PFSK-1 (cell line): ENCODE measurements at regions not wholly inside any gene's neighbourhood (a gene's known extent, or its start where the extent isn't known, plus 50 kb on each side); places are given as distances from the start of the nearest gene placed in this dataset.

Experiments used
- FOXP2 ChIP-seq: optimal IDR thresholded peaks from 2 replicates; pipeline ENCODE3; 2011; ENCODE audit warnings: borderline replicate concordance, control low read depth, inconsistent platforms; ENCODE audit not compliant: insufficient read depth; ENCODE audit errors: extremely low read length, extremely low read depth
- POLR2AphosphoS5 ChIP-seq: IDR thresholded peaks from 2 replicates; pipeline ENCODE4 v1.6.1; 2012; ENCODE audit warnings: low read depth, mild to moderate bottlenecking, control low read depth, low read length, moderate library complexity
- SIN3A ChIP-seq: IDR thresholded peaks from 2 replicates; pipeline ENCODE4 v1.6.1; 2012; ENCODE audit warnings: mild to moderate bottlenecking, low read length, moderate library complexity, borderline replicate concordance; ENCODE audit not compliant: insufficient read depth
- TAF1 ChIP-seq: IDR thresholded peaks from 2 replicates; pipeline ENCODE4 v1.6.1; 2012; ENCODE audit warnings: low read length, control low read depth, borderline replicate concordance; ENCODE audit not compliant: insufficient read depth
- TF ChIP-seq, protein P1 (sequence below), 2 experiments: IDR thresholded peaks; 2 replicates each; pipeline versions ENCODE4 v1.6.1 to v1.8.0; 2011 to 2012; ENCODE audit warnings: low read depth in 2 of 2, low read length in 2 of 2, control low read depth in 1 of 2, inconsistent platforms in 1 of 2, mild to moderate bottlenecking in 1 of 2, moderate library complexity in 1 of 2; ENCODE audit not compliant: insufficient read depth in 1 of 2

DNA sequence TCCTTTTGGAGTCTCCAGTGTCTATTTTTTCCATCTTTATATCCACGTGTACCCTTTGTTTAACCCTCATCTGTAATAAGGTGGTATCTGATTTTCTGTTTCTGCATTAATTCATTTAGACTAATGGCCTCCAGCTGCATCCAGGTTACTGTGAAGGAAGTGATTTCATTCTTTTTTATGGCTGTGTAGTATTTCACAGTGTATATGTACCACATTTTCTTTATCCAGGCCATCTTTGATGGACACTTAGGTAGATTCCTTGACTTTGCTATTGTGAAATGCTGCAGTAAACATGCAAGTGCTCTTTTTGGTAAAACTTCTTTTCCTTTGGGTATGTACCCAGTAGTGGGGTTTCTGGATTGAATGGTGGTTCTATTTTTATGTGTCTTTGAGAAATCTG is 128.0 kb upstream of the MTPN start:
- TF ChIP-seq SIN3A: no peak
- TF ChIP-seq, protein P1, sequence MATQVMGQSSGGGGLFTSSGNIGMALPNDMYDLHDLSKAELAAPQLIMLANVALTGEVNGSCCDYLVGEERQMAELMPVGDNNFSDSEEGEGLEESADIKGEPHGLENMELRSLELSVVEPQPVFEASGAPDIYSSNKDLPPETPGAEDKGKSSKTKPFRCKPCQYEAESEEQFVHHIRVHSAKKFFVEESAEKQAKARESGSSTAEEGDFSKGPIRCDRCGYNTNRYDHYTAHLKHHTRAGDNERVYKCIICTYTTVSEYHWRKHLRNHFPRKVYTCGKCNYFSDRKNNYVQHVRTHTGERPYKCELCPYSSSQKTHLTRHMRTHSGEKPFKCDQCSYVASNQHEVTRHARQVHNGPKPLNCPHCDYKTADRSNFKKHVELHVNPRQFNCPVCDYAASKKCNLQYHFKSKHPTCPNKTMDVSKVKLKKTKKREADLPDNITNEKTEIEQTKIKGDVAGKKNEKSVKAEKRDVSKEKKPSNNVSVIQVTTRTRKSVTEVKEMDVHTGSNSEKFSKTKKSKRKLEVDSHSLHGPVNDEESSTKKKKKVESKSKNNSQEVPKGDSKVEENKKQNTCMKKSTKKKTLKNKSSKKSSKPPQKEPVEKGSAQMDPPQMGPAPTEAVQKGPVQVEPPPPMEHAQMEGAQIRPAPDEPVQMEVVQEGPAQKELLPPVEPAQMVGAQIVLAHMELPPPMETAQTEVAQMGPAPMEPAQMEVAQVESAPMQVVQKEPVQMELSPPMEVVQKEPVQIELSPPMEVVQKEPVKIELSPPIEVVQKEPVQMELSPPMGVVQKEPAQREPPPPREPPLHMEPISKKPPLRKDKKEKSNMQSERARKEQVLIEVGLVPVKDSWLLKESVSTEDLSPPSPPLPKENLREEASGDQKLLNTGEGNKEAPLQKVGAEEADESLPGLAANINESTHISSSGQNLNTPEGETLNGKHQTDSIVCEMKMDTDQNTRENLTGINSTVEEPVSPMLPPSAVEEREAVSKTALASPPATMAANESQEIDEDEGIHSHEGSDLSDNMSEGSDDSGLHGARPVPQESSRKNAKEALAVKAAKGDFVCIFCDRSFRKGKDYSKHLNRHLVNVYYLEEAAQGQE (IDR thresholded peaks at IDR 0.05; ENCODE audit: insufficient read depth in 1 of 2, low read depth in 2 of 2, low read length in 2 of 2): no peak

DNA sequence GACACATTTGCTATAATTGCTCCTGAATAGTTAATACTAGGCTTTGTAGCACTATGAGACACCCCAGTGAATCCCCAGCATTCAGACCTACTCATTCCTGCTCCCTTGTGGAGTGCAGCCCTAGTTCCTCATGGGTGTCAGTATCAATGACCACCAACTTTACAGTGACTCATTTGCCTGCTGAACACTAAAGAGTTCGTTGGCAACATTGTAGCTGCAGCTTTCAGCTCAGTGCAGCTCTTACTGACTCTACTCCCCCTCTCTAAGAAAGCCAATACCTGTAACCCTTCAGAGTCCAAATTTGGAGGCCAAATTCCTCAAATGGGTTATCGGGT is 127.1 kb upstream of the MTPN start:
- TF ChIP-seq, protein P1 (IDR thresholded peaks at IDR 0.05; ENCODE audit: insufficient read depth in 1 of 2, low read depth in 2 of 2, low read length in 2 of 2): no peak
- no peak for TF ChIP-seq TAF1
- TF ChIP-seq POLR2AphosphoS5: no peak
- TF ChIP-seq FOXP2: no peak
- no peak for TF ChIP-seq SIN3A

DNA sequence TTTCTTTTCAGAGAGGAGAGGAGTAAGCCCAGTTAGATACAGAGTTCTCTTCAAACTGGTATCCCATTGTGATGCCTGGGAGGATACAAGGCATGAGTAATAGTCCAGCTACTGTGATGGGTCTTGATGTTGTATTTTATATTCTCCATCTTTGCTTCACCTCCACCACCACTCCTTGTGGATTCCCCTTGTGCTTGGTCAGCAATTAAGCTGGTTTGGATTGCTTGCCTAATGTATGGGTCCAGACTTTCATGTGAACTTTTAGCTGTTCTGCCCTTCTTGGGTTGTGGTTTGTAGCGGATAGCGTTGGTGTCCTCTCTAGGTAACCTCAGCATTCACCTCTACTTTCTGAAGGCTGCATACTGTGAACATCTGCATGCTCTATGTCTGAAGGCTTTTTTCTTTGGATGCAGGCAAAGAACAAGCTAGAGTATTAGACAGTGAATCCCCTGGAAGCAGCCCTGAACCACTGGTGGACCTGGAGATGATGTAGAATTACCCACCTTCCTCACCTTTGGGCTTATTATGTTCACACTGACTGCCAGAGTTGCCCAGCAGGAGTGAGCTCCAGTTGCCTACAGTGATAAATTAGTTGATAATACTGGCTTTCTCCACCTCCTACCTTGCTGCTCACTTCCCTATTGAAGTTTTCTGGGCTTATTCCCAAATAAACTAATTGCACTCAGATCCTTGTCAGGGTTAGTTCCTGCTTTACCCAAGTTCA is 126.5 kb upstream of the MTPN start:
- TF ChIP-seq, protein P1 (IDR thresholded peaks at IDR 0.05; ENCODE audit: insufficient read depth in 1 of 2, low read depth in 2 of 2, low read length in 2 of 2): no peak
- no peak for TF ChIP-seq POLR2AphosphoS5
- no peak for TF ChIP-seq SIN3A
- TF ChIP-seq FOXP2: no peak
- TF ChIP-seq TAF1: no peak

DNA sequence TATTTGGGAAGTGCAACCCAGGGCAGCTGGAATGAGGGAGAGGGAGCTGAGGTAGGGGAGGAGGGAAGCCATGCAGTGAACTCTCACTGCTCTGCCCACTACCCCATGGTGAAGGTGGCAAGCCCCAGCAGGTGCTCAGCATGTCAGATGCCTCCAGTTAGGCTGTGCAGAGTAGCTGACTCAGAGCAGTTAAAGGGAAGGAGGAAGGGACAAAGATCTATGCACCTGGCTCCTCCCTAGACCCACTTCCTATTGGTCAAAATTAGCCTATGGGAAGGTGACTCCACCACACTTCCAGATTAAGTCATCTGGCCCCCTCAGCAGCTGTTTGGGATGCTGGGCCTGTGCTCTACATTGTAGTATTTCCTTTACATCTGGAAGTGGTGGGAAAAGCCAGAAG is 125.7 kb upstream of the MTPN start:
- TF ChIP-seq TAF1 (no peak), POLR2AphosphoS5 (no peak), FOXP2 (no peak), SIN3A (no peak)
- TF ChIP-seq, protein P1 (IDR thresholded peaks at IDR 0.05; ENCODE audit: insufficient read depth in 1 of 2, low read depth in 2 of 2, low read length in 2 of 2): no peak

DNA sequence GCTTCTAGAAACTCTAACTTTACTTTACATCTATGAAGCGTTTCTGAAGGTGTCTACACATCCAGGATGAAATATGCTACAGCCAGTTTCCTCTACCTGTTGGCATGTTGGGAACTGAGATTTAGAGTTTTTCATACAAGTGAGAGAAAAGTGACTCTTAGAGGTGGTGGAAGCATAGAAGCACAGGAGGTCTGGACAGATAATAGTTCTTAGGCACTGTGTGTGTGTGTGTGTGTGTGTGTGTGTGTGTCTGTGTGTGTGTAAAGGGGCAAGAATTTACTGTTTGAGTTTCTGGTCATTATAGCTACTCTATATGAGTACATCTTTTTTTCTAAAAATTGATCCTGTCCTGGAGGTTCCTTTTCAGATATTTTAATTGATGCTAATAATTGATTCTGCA is 110.7 kb upstream of the MTPN start:
- TF ChIP-seq POLR2AphosphoS5 (no peak), FOXP2 (no peak), SIN3A (no peak), TAF1 (no peak)
- TF ChIP-seq, protein P1 (IDR thresholded peaks at IDR 0.05; ENCODE audit: insufficient read depth in 1 of 2, low read depth in 2 of 2, low read length in 2 of 2): no peak
